B cell (primary cell): ENCODE measurements at regions not wholly inside any gene's neighbourhood (a gene's known extent, or its start where the extent isn't known, plus 50 kb on each side); places are given as distances from the start of the nearest gene placed in this dataset.

Source experiments
- ATAC-seq: fragments of 200-7000 bp; cut with Tn5 transposase; one replicate; pipeline ENCODE4 v1.10.0; 2021; ENCODE audit warnings: low read depth, mild to moderate bottlenecking, moderate number of reproducible peaks, moderate library complexity
- CTCF ChIA-PET: fragments of 350-600 bp; sonication (Branson Sonifier 250); formaldehyde crosslinking; loops from one replicate; lab custom pipeline; 2021; ENCODE audit warnings: antibody characterized with exemption, inconsistent platforms; lab: Charles Lee
- POLR2A ChIA-PET: fragments of 350-600 bp; sonication (Branson Sonifier 250); formaldehyde crosslinking; loops from one replicate; lab custom pipeline; 2021; ENCODE audit warnings: antibody characterized with exemption; lab: Charles Lee
- DNase-seq: peaks from one replicate; pipeline ENCODE4 v3.0.0; 2013
- H2AFZ ChIP-seq: 2 replicates; pipeline ENCODE4 v1.6.1; 2012; ENCODE audit warnings: mild to moderate bottlenecking, low read depth, low read length; ENCODE audit not compliant: insufficient read depth, poor library complexity, severe bottlenecking
- H3K27ac ChIP-seq, 2 donors: 1 replicate in 1 of 2; 2 replicates in 1 of 2; pipeline ENCODE4 v1.5.1; 2012 to 2013; ENCODE audit warnings: low read length in 2 of 2, mild to moderate bottlenecking in 2 of 2, moderate library complexity in 1 of 2
- H3K27me3 ChIP-seq, 4 experiments: fragments of 200-600 bp in 1 of 4; sonication (generic) in 1 of 4; replicated peaks in 1 of 4; 1 replicate in 2 of 4; 2 replicates in 2 of 4; pipeline versions ENCODE4 v1.6.1 to v1.7.0; 2013 to 2016; ENCODE audit warnings: low read length in 3 of 4, mild to moderate bottlenecking in 2 of 4, mixed read lengths in 1 of 4, moderate library complexity in 1 of 4; ENCODE audit not compliant: insufficient read depth in 4 of 4, control insufficient read depth in 3 of 4; ENCODE audit errors: control extremely low read depth in 1 of 4
- H3K36me3 ChIP-seq, 2 experiments: replicated peaks in 1 of 2; 1 replicate in 1 of 2; 2 replicates in 1 of 2; pipeline versions ENCODE4 v1.6.1 to v1.7.1; 2013; ENCODE audit warnings: low read length in 1 of 2; ENCODE audit not compliant: insufficient read depth in 2 of 2, control insufficient read depth in 1 of 2; ENCODE audit errors: control extremely low read depth in 1 of 2, extremely low read depth in 1 of 2
- H3K4me1 ChIP-seq, 2 donors: fragments of 200-600 bp in 1 of 2; sonication (generic) in 1 of 2; 1 replicate in 1 of 2; 2 replicates in 1 of 2; pipeline versions ENCODE4 v1.5.1 to v1.6.1; 2013 to 2017; ENCODE audit warnings: low read length in 2 of 2; ENCODE audit not compliant: control insufficient read depth in 2 of 2, insufficient read depth in 2 of 2
- H3K4me2 ChIP-seq: replicated peaks from 2 replicates; pipeline ENCODE3; 2012; ENCODE audit warnings: mild to moderate bottlenecking, low read depth, low read length; ENCODE audit not compliant: poor library complexity, severe bottlenecking
- H3K4me3 ChIP-seq, 5 experiments: fragments of 200-600 bp in 1 of 5; sonication (generic) in 1 of 5; 1 replicate in 3 of 5; 2 replicates in 2 of 5; pipeline versions ENCODE4 v1.5.1 to v1.7.0; 2011 to 2016; ENCODE audit warnings: low read length in 4 of 5, mild to moderate bottlenecking in 4 of 5, low read depth in 2 of 5, control low read depth in 1 of 5, moderate library complexity in 1 of 5; ENCODE audit not compliant: insufficient read depth in 1 of 5; ENCODE audit errors: control extremely low read depth in 1 of 5, extremely low read depth in 1 of 5
- H3K79me2 ChIP-seq: fragments of 200-600 bp; sonication (generic); one replicate; pipeline ENCODE4 v1.6.0; 2016; ENCODE audit warnings: low read length; ENCODE audit not compliant: control insufficient read depth, insufficient read depth
- H3K9ac ChIP-seq: fragments of 200-600 bp; sonication (generic); 2 replicates; pipeline ENCODE4 v1.6.1; 2017; ENCODE audit warnings: mild to moderate bottlenecking, low read length, moderate library complexity
- H3K9me3 ChIP-seq, 3 donors: one replicate each; pipeline versions ENCODE4 v1.6.1 to v1.7.1; 2013; ENCODE audit warnings: low read length in 2 of 3; ENCODE audit not compliant: control insufficient read depth in 2 of 3, insufficient read depth in 1 of 3; ENCODE audit errors: control extremely low read depth in 1 of 3
- H4K20me1 ChIP-seq: 2 replicates; pipeline ENCODE4 v1.6.0; 2012; ENCODE audit warnings: mild to moderate bottlenecking, low read length; ENCODE audit not compliant: insufficient read depth, control insufficient read depth, poor library complexity, severe bottlenecking
- H3K27ac Mint-ChIP-seq: one replicate; pipeline ENCODE4 v1.8.0; 2021; ENCODE audit warnings: mixed read lengths
- H3K27me3 Mint-ChIP-seq: one replicate; pipeline ENCODE4 v1.8.0; 2021; ENCODE audit warnings: mixed read lengths
- H3K4me1 Mint-ChIP-seq: one replicate; pipeline ENCODE4 v1.8.0; 2021; ENCODE audit warnings: mixed read lengths
- H3K4me3 Mint-ChIP-seq: one replicate; pipeline ENCODE4 v1.8.0; 2021; ENCODE audit warnings: mixed read lengths
- H3K9me3 Mint-ChIP-seq: one replicate; pipeline ENCODE4 v1.8.0; 2022; ENCODE audit warnings: mixed read lengths; ENCODE audit not compliant: insufficient read depth
- CTCF ChIP-seq: fragments of 200-600 bp; IDR thresholded peaks from one replicate; pipeline ENCODE4 v1.8.0; 2022; ENCODE audit warnings: antibody characterized with exemption, mild to moderate bottlenecking
- EZH2 ChIP-seq: IDR thresholded peaks from 2 replicates; pipeline ENCODE4 v1.6.1; 2012; ENCODE audit warnings: borderline replicate concordance, low read depth, mild to moderate bottlenecking, moderate library complexity, low read length; ENCODE audit not compliant: insufficient read depth, poor library complexity, severe bottlenecking
- WGBS: methylation state at CpG from one replicate; pipeline ENCODE4 v1.1.5; 2013; ENCODE audit warnings: missing lambda C conversion rate; ENCODE audit not compliant: insufficient coverage; 5-methylcytosine and 5-hydroxymethylcytosine counted together
- intact Hi-C: fragments of 100-400 bp; cut with micrococcal nuclease; formaldehyde crosslinking; loops from one replicate; pipeline ENCODE4 v1.10.0; 2022

GRCh38 chr1:38528623-38529022 lies 330.9 kb downstream of the RRAGC start:
- TF ChIP-seq EZH2, result no peak
- TF ChIP-seq CTCF, result no peak
- Histone ChIP-seq H3K36me3 (no peaks in the 10 kb centered on the region), H3K4me1 (peaks cover 9 to 11% of the 10 kb centered on the region in 2 donors), H3K4me2 (no peak overlapping the region), H4K20me1 (no peaks in the 10 kb centered on the region), H3K79me2 (no peaks in the 10 kb centered on the region), H3K4me3 (no peak overlapping the region), H3K27ac (no peak overlapping the region), H2AFZ (no peak overlapping the region), H3K27me3 (no peaks in the 10 kb centered on the region), H3K9me3 (no peaks in the 10 kb centered on the region), H3K9ac (no peak overlapping the region)
- intact Hi-C loops, result loop anchor here (5.0 kb wide), 1 partner anchor 51 kb away; no protein-coding TSS in a partner anchor
- ChIA-PET POLR2A (no interaction called here), CTCF (no interaction called here)
- ATAC-seq (no peak), DNase-seq (no peak)
- WGBS, result 40% methylated on average over 2 of the region's 3 CpGs
- Mint-ChIP-seq H3K27ac (no peak overlapping the region), H3K4me3 (no peak overlapping the region), H3K9me3 (no peaks in the 10 kb centered on the region), H3K27me3 (peaks cover 17% of the 10 kb centered on the region), H3K4me1 (peaks cover 14% of the 10 kb centered on the region)

GRCh38 chr1:38527373-38527966 lies 332.1 kb downstream of the RRAGC start:
- no peaks in the 10 kb centered on the region for H3K9me3 ChIP-seq
- H3K4me3 Mint-ChIP-seq, result peak overlapping the region; percentile 61
- H3K27me3 Mint-ChIP-seq, result peaks cover 23% of the 10 kb centered on the region
- no peak overlapping the region for H3K27ac ChIP-seq
- no peaks in the 10 kb centered on the region for H3K27me3 ChIP-seq
- peak; percentile 69 for ATAC-seq
- peak overlapping the region in 2 of 5 experiments; percentile 13 to 21 for H3K4me3 ChIP-seq
- intact Hi-C loops, result loop anchor here (1.0 to 5.0 kb wide), 2 partner anchors 32 to 50 kb away; no protein-coding TSS in a partner anchor
- peak overlapping the region; percentile 72 for H3K27ac Mint-ChIP-seq
- no peaks in the 10 kb centered on the region for H3K9me3 Mint-ChIP-seq
- peak overlapping the region; percentile 29 for H2AFZ ChIP-seq
- peak overlapping the region; percentile 7 for H3K9ac ChIP-seq
- ChIA-PET CTCF (interaction anchor here (1.0 kb wide), 2 partner anchors 18 to 52 kb away, joined by 3 read pairs; no protein-coding TSS in a partner anchor), POLR2A (no interaction called here)
- H3K4me1 Mint-ChIP-seq, result peaks cover 14% of the 10 kb centered on the region
- no peaks in the 10 kb centered on the region for H3K79me2 ChIP-seq
- 28% methylated on average over 4 of the region's 6 CpGs for WGBS
- H4K20me1 ChIP-seq, result no peaks in the 10 kb centered on the region
- TF ChIP-seq EZH2 (no peak), CTCF (no peak)
- peaks cover 9 to 11% of the 10 kb centered on the region in 2 donors for H3K4me1 ChIP-seq
- no peaks in the 10 kb centered on the region for H3K36me3 ChIP-seq
- peak overlapping the region; percentile 41 for H3K4me2 ChIP-seq
- DNase-seq, result peak; percentile 67
